ENCODE measurements at regions not wholly inside any gene's neighbourhood (a gene's known extent, or its start where the extent isn't known, plus 50 kb on each side); places are given as distances from the start of the nearest gene placed in this dataset.

DNA sequence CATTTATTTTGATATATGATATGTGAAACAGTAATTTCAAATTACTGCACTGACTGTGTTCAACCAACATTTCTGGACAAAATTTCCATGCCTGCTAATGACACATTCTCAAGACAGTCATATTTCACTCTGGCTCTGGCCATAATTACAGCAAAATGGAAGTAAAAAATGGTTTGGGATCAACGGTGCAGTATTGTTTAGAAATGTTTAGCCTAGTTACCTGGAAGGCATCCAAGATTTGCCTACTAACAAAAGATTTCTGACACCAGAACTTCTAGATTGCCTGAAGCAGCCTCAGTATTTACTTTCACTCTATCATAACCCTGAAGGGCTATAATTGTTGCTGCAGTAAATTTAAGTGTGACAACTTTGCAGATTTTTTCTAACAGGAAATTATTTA lies 416.3 kb downstream of the PCDH10 start:
- Histone ChIP-seq H3K9ac (ENCODE audit: low read depth in 1 of 2, low read length in 2 of 2) (no peak overlapping the region), H3K4me1 (ENCODE audit: control insufficient read depth in 4 of 4, insufficient read depth in 4 of 4, low read length in 3 of 4) (no peaks in the 10 kb centered on the region), H3K36me3 (ENCODE audit: control insufficient read depth in 4 of 4, insufficient read depth in 3 of 4, low read depth in 1 of 4, low read length in 3 of 4) (no peaks in the 10 kb centered on the region), H3K27ac (ENCODE audit: low read depth in 1 of 2, low read length in 2 of 2) (no peak overlapping the region), H3K9me3 (ENCODE audit: control insufficient read depth in 4 of 4, low read length in 3 of 4) (no peaks in the 10 kb centered on the region), H3K27me3 (ENCODE audit: control insufficient read depth in 4 of 4, insufficient read depth in 4 of 4, low read length in 3 of 4) (no peaks in the 10 kb centered on the region), H3K4me3 (ENCODE audit: low read depth in 1 of 3, low read length in 3 of 3) (no peak overlapping the region)
- WGBS: 37% methylated on average over 1 of the region's 1 CpG
- TF ChIP-seq, protein P1, sequence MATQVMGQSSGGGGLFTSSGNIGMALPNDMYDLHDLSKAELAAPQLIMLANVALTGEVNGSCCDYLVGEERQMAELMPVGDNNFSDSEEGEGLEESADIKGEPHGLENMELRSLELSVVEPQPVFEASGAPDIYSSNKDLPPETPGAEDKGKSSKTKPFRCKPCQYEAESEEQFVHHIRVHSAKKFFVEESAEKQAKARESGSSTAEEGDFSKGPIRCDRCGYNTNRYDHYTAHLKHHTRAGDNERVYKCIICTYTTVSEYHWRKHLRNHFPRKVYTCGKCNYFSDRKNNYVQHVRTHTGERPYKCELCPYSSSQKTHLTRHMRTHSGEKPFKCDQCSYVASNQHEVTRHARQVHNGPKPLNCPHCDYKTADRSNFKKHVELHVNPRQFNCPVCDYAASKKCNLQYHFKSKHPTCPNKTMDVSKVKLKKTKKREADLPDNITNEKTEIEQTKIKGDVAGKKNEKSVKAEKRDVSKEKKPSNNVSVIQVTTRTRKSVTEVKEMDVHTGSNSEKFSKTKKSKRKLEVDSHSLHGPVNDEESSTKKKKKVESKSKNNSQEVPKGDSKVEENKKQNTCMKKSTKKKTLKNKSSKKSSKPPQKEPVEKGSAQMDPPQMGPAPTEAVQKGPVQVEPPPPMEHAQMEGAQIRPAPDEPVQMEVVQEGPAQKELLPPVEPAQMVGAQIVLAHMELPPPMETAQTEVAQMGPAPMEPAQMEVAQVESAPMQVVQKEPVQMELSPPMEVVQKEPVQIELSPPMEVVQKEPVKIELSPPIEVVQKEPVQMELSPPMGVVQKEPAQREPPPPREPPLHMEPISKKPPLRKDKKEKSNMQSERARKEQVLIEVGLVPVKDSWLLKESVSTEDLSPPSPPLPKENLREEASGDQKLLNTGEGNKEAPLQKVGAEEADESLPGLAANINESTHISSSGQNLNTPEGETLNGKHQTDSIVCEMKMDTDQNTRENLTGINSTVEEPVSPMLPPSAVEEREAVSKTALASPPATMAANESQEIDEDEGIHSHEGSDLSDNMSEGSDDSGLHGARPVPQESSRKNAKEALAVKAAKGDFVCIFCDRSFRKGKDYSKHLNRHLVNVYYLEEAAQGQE (IDR thresholded peaks at IDR 0.05): no peak
- TF ChIP-seq FOXA1 (IDR thresholded peaks at IDR 0.05): no peak
- TF ChIP-seq, protein P2, sequence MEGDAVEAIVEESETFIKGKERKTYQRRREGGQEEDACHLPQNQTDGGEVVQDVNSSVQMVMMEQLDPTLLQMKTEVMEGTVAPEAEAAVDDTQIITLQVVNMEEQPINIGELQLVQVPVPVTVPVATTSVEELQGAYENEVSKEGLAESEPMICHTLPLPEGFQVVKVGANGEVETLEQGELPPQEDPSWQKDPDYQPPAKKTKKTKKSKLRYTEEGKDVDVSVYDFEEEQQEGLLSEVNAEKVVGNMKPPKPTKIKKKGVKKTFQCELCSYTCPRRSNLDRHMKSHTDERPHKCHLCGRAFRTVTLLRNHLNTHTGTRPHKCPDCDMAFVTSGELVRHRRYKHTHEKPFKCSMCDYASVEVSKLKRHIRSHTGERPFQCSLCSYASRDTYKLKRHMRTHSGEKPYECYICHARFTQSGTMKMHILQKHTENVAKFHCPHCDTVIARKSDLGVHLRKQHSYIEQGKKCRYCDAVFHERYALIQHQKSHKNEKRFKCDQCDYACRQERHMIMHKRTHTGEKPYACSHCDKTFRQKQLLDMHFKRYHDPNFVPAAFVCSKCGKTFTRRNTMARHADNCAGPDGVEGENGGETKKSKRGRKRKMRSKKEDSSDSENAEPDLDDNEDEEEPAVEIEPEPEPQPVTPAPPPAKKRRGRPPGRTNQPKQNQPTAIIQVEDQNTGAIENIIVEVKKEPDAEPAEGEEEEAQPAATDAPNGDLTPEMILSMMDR (IDR thresholded peaks at IDR 0.05; ENCODE audit: low read depth, low read length, missing input control): no peak
- no peak for TF ChIP-seq JUND (IDR thresholded peaks at IDR 0.05)
- no peak for TF ChIP-seq HNF4G (IDR thresholded peaks at IDR 0.05)
- no peak for TF ChIP-seq SP1 (IDR thresholded peaks at IDR 0.05)
- no peak for TF ChIP-seq EGR1 (IDR thresholded peaks at IDR 0.05; ENCODE audit: low read depth in 2 of 2)
- no peak for TF ChIP-seq RAD21 (IDR thresholded peaks at IDR 0.05)
- TF ChIP-seq, protein P3, sequence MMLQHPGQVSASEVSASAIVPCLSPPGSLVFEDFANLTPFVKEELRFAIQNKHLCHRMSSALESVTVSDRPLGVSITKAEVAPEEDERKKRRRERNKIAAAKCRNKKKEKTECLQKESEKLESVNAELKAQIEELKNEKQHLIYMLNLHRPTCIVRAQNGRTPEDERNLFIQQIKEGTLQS (IDR thresholded peaks at IDR 0.05): no peak
- TF ChIP-seq RXRA (IDR thresholded peaks at IDR 0.05): no peak
- TF ChIP-seq FOXA2 (IDR thresholded peaks at IDR 0.05): no peak
- TF ChIP-seq NR2F2 (IDR thresholded peaks at IDR 0.05): no peak
- no peak for TF ChIP-seq GABPA (IDR thresholded peaks at IDR 0.05 in 1 of 2, conservative IDR thresholded peaks at IDR 0.05 in 1 of 2)
- no peak for DNase-seq (ENCODE audit: low spot score)

DNA sequence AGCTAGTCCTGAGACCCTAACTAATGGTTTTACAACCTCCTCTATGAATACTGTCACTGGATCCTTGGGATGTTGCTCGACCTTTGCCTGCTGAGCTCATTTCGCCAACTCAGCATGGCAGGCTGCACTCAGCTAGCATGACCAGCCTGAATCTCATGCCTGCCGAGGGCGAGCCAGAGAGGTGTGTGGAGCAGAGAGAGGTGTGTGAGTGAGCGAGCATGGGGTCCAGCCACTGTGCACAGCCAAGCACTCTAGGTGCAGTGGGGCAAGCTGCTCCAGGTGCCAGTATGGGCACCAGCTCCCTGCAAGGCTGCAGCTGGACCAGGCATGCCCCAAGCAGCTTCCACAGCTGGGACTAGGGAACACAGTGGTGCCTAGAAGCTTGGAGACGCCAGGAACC lies 410.9 kb downstream of the PCDH10 start:
- Histone ChIP-seq H3K27me3 (ENCODE audit: control insufficient read depth in 4 of 4, insufficient read depth in 4 of 4, low read length in 3 of 4) (no peaks in the 10 kb centered on the region), H3K9me3 (ENCODE audit: control insufficient read depth in 4 of 4, low read length in 3 of 4) (no peaks in the 10 kb centered on the region), H3K4me3 (ENCODE audit: low read depth in 1 of 3, low read length in 3 of 3) (no peak overlapping the region), H3K27ac (ENCODE audit: low read depth in 1 of 2, low read length in 2 of 2) (no peak overlapping the region), H3K9ac (ENCODE audit: low read depth in 1 of 2, low read length in 2 of 2) (no peak overlapping the region), H3K36me3 (ENCODE audit: control insufficient read depth in 4 of 4, insufficient read depth in 3 of 4, low read depth in 1 of 4, low read length in 3 of 4) (no peaks in the 10 kb centered on the region), H3K4me1 (ENCODE audit: control insufficient read depth in 4 of 4, insufficient read depth in 4 of 4, low read length in 3 of 4) (no peaks in the 10 kb centered on the region)
- 77% methylated on average over 6 of the region's 6 CpGs for WGBS
- TF ChIP-seq SP1 (IDR thresholded peaks at IDR 0.05): no peak
- TF ChIP-seq FOXA2 (IDR thresholded peaks at IDR 0.05): no peak
- TF ChIP-seq HNF4G (IDR thresholded peaks at IDR 0.05): no peak
- TF ChIP-seq, protein P4, sequence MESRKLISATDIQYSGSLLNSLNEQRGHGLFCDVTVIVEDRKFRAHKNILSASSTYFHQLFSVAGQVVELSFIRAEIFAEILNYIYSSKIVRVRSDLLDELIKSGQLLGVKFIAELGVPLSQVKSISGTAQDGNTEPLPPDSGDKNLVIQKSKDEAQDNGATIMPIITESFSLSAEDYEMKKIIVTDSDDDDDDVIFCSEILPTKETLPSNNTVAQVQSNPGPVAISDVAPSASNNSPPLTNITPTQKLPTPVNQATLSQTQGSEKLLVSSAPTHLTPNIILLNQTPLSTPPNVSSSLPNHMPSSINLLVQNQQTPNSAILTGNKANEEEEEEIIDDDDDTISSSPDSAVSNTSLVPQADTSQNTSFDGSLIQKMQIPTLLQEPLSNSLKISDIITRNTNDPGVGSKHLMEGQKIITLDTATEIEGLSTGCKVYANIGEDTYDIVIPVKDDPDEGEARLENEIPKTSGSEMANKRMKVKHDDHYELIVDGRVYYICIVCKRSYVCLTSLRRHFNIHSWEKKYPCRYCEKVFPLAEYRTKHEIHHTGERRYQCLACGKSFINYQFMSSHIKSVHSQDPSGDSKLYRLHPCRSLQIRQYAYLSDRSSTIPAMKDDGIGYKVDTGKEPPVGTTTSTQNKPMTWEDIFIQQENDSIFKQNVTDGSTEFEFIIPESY (IDR thresholded peaks at IDR 0.05): no peak
- TF ChIP-seq, protein P1 (IDR thresholded peaks at IDR 0.05): no peak
- DNase-seq (ENCODE audit: low spot score): no peak
